ENCODE measurements at regions not wholly inside any gene's neighbourhood (a gene's known extent, or its start where the extent isn't known, plus 50 kb on each side); places are given as distances from the start of the nearest gene placed in this dataset.
A peak's percentile ranks its signal among the peaks of the same experiment; 100 is the strongest.

GRCh38 chr3:57009802-57010201, 50.7 kb upstream of the SPATA12 start:
- Histone ChIP-seq H3K23ac (ENCODE audit: low read length) (no peak overlapping the region), H4K8ac (ENCODE audit: low read depth, low read length) (no peak overlapping the region), H2AK5ac (ENCODE audit: low read length) (no peak overlapping the region), H3K18ac (ENCODE audit: low read length) (no peak overlapping the region), H3K9ac (ENCODE audit: low read length) (no peak overlapping the region), H3K79me1 (ENCODE audit: low read length) (no peaks in the 10 kb centered on the region), H3K36me3 (ENCODE audit: control insufficient read depth, insufficient read depth, low read length) (no peaks in the 10 kb centered on the region), H2BK120ac (ENCODE audit: low read depth, low read length) (no peak overlapping the region), H3K27me3 (ENCODE audit: insufficient read depth, low read length, poor library complexity) (no peaks in the 10 kb centered on the region), H3K79me2 (ENCODE audit: control insufficient read depth, insufficient read depth, low read length) (no peaks in the 10 kb centered on the region), H3K27ac (ENCODE audit: low read depth, low read length) (no peak overlapping the region), H2BK5ac (ENCODE audit: low read length) (no peak overlapping the region), H3K4me1 (ENCODE audit: control insufficient read depth, low read depth, low read length) (peaks cover 2% of the 10 kb centered on the region), H3K4me2 (ENCODE audit: low read length) (no peak overlapping the region), H3K4ac (ENCODE audit: low read depth, low read length) (no peak overlapping the region), H3K4me3 (ENCODE audit: low read length) (no peak overlapping the region), H2BK15ac (replicated peaks; ENCODE audit: low read depth) (no peak overlapping the region), H3K56ac (ENCODE audit: low read length) (no peak overlapping the region), H4K5ac (ENCODE audit: low read length) (no peak overlapping the region)
- no CpG with 5 or more reads among the region's 7 CpGs for WGBS (ENCODE audit: extremely low coverage, insufficient coverage, low lambda C conversion rate)
- no peak for DNase-seq

- H2BK120ac ChIP-seq (ENCODE audit: low read depth, low read length), result no peak overlapping the region
- no peak overlapping the region for H3K23ac ChIP-seq (ENCODE audit: low read length)
- H3K4me1 ChIP-seq (ENCODE audit: control insufficient read depth, low read depth, low read length), result peaks cover 2% of the 10 kb centered on the region
- H3K27me3 ChIP-seq (ENCODE audit: insufficient read depth, low read length, poor library complexity), result no peaks in the 10 kb centered on the region
- H4K8ac ChIP-seq (ENCODE audit: low read depth, low read length), result no peak overlapping the region
- H3K56ac ChIP-seq (ENCODE audit: low read length), result no peak overlapping the region
- no peaks in the 10 kb centered on the region for H3K79me1 ChIP-seq (ENCODE audit: low read length)
- no peak overlapping the region for H3K18ac ChIP-seq (ENCODE audit: low read length)
- no CpG with 5 or more reads among the region's 7 CpGs for whole genome bisulfite sequencing (ENCODE audit: extremely low coverage, insufficient coverage, low lambda C conversion rate)
- H3K4me2 ChIP-seq (ENCODE audit: low read length), result no peak overlapping the region
- DNase-seq, result no peak
- no peak overlapping the region for H3K27ac ChIP-seq (ENCODE audit: low read depth, low read length)
- H3K79me2 ChIP-seq (ENCODE audit: control insufficient read depth, insufficient read depth, low read length), result no peaks in the 10 kb centered on the region
- no peak overlapping the region for H3K4me3 ChIP-seq (ENCODE audit: low read length)
- H3K36me3 ChIP-seq (ENCODE audit: control insufficient read depth, insufficient read depth, low read length), result no peaks in the 10 kb centered on the region
- no peak overlapping the region for H3K9ac ChIP-seq (ENCODE audit: low read length)
- no peak overlapping the region for H2AK5ac ChIP-seq (ENCODE audit: low read length)
- no peak overlapping the region for H2BK5ac ChIP-seq (ENCODE audit: low read length)
- no peak overlapping the region for H3K4ac ChIP-seq (ENCODE audit: low read depth, low read length)
- H4K5ac ChIP-seq (ENCODE audit: low read length), result no peak overlapping the region
- H2BK15ac ChIP-seq (replicated peaks; ENCODE audit: low read depth), result no peak overlapping the region
Measured at GRCh38 chr3:57009367-57009766, 51.1 kb upstream of the SPATA12 start.

DNA sequence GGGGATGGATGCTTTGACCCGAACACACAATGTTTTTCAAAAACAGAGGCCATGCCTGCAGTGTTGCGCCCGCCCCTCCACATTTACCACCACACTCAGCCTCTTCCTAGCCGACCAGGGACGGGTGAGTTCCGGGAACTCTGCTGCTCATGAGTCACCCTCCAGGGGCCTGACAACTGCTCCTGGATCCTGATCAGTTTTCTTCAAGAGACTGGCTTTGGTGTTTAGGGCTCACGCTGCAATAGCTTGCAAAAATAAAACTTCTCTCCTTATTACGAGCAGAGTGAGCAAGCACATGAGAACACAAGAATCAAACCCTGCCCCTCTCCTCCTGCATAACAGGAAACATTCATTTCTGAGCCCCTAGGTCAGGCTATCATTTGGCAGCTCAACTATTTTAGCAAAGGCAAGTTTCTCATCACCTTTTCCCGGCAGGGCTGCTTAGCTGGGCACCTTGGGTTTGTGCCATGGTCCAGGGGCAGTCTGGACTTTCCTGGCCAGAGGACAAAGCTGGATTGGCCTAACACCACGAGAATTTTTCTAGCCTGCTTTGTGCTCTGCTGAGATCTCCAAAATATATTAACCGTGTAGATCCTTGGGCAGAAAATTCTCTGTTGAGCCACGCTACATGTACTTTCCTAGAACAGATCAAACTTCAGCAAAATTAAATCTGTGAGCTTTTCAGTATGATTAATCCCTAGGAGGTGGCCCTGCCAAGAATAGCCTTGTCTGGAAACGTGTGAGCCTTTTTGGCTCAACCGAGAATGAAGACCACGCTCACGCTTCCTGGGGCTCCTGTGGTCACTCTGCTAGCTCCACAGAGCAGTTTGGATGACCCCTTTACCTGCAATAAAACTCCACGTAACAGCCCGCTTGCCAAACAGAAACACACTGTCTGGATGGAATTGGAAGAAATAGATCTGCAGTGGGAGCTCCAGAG, 52.7 kb upstream of the SPATA12 start:
- Histone ChIP-seq H3K18ac (ENCODE audit: low read length) (no peak overlapping the region), H3K4me1 (ENCODE audit: control insufficient read depth, low read depth, low read length) (peaks cover 2% of the 10 kb centered on the region), H3K23ac (ENCODE audit: low read length) (no peak overlapping the region), H3K27me3 (ENCODE audit: insufficient read depth, low read length, poor library complexity) (no peaks in the 10 kb centered on the region), H2BK5ac (ENCODE audit: low read length) (no peak overlapping the region), H3K27ac (ENCODE audit: low read depth, low read length) (no peak overlapping the region), H3K4me3 (ENCODE audit: low read length) (no peak overlapping the region), H3K4ac (ENCODE audit: low read depth, low read length) (no peak overlapping the region), H4K8ac (ENCODE audit: low read depth, low read length) (no peak overlapping the region), H2AK5ac (ENCODE audit: low read length) (no peak overlapping the region), H2BK15ac (replicated peaks; ENCODE audit: low read depth) (no peak overlapping the region), H3K36me3 (ENCODE audit: control insufficient read depth, insufficient read depth, low read length) (no peaks in the 10 kb centered on the region), H2BK120ac (ENCODE audit: low read depth, low read length) (no peak overlapping the region), H3K9ac (ENCODE audit: low read length) (peak overlapping the region; percentile 15), H3K79me2 (ENCODE audit: control insufficient read depth, insufficient read depth, low read length) (no peaks in the 10 kb centered on the region), H3K56ac (ENCODE audit: low read length) (peak overlapping the region; percentile 46), H3K4me2 (ENCODE audit: low read length) (no peak overlapping the region), H4K5ac (ENCODE audit: low read length) (no peak overlapping the region), H3K79me1 (ENCODE audit: low read length) (no peaks in the 10 kb centered on the region)
- no CpG with 5 or more reads among the region's 18 CpGs for WGBS (ENCODE audit: extremely low coverage, insufficient coverage, low lambda C conversion rate)
- peak; percentile 71 for DNase-seq

- Histone ChIP-seq H3K9ac (ENCODE audit: low read length) (no peak overlapping the region), H3K4ac (ENCODE audit: low read depth, low read length) (no peak overlapping the region), H2BK120ac (ENCODE audit: low read depth, low read length) (no peak overlapping the region), H3K4me3 (ENCODE audit: low read length) (no peak overlapping the region), H3K4me2 (ENCODE audit: low read length) (no peak overlapping the region), H4K8ac (ENCODE audit: low read depth, low read length) (no peak overlapping the region), H4K5ac (ENCODE audit: low read length) (no peak overlapping the region), H3K27me3 (ENCODE audit: insufficient read depth, low read length, poor library complexity) (no peaks in the 10 kb centered on the region), H2AK5ac (ENCODE audit: low read length) (no peak overlapping the region), H3K27ac (ENCODE audit: low read depth, low read length) (no peak overlapping the region), H3K56ac (ENCODE audit: low read length) (no peak overlapping the region), H3K18ac (ENCODE audit: low read length) (no peak overlapping the region), H2BK5ac (ENCODE audit: low read length) (no peak overlapping the region), H3K36me3 (ENCODE audit: control insufficient read depth, insufficient read depth, low read length) (no peaks in the 10 kb centered on the region), H3K79me1 (ENCODE audit: low read length) (no peaks in the 10 kb centered on the region), H2BK15ac (replicated peaks; ENCODE audit: low read depth) (no peak overlapping the region), H3K79me2 (ENCODE audit: control insufficient read depth, insufficient read depth, low read length) (no peaks in the 10 kb centered on the region), H3K4me1 (ENCODE audit: control insufficient read depth, low read depth, low read length) (peaks cover 2% of the 10 kb centered on the region), H3K23ac (ENCODE audit: low read length) (no peak overlapping the region)
- no CpG with 5 or more reads among the region's 7 CpGs for WGBS (ENCODE audit: extremely low coverage, insufficient coverage, low lambda C conversion rate)
- DNase-seq, result peak; percentile 51
Measured at GRCh38 chr3:57006949-57007419, 53.5 kb upstream of the SPATA12 start.

DNA sequence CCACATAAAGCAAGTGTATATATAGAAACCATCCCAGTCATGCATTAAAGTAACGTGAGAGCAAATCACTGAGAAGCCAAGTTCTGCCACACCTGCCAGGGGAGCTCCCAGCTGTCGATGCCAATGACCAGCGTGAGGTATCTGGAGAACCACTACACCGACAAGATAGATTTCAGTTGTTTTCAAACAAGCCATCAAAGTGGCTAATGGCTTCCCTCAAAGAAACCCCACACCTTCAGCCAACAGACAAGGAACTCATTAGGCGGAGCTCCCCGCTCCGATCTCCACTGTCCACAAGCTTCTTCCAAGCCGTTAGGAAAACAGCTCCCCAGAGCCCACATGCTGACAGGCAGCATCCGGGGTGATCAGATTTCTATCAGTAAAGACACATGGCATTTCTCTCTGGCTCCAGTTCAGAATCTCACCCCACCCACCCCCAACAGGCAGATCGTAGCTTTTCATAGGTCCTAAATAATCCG, 54.2 kb upstream of the SPATA12 start:
- Histone ChIP-seq H4K8ac (ENCODE audit: low read depth, low read length) (no peak overlapping the region), H3K27me3 (ENCODE audit: insufficient read depth, low read length, poor library complexity) (no peaks in the 10 kb centered on the region), H4K5ac (ENCODE audit: low read length) (no peak overlapping the region), H3K4ac (ENCODE audit: low read depth, low read length) (no peak overlapping the region), H2BK5ac (ENCODE audit: low read length) (no peak overlapping the region), H3K56ac (ENCODE audit: low read length) (no peak overlapping the region), H3K79me2 (ENCODE audit: control insufficient read depth, insufficient read depth, low read length) (no peaks in the 10 kb centered on the region), H2AK5ac (ENCODE audit: low read length) (no peak overlapping the region), H3K9ac (ENCODE audit: low read length) (no peak overlapping the region), H2BK15ac (replicated peaks; ENCODE audit: low read depth) (no peak overlapping the region), H3K79me1 (ENCODE audit: low read length) (no peaks in the 10 kb centered on the region), H3K36me3 (ENCODE audit: control insufficient read depth, insufficient read depth, low read length) (no peaks in the 10 kb centered on the region), H2BK120ac (ENCODE audit: low read depth, low read length) (no peak overlapping the region), H3K4me3 (ENCODE audit: low read length) (no peak overlapping the region), H3K4me1 (ENCODE audit: control insufficient read depth, low read depth, low read length) (peaks cover 2% of the 10 kb centered on the region), H3K27ac (ENCODE audit: low read depth, low read length) (no peak overlapping the region), H3K18ac (ENCODE audit: low read length) (no peak overlapping the region), H3K4me2 (ENCODE audit: low read length) (no peak overlapping the region), H3K23ac (ENCODE audit: low read length) (no peak overlapping the region)
- WGBS (ENCODE audit: extremely low coverage, insufficient coverage, low lambda C conversion rate), result no CpG with 5 or more reads among the region's 11 CpGs
- no peak for DNase-seq
